Adrenal gland (tissue), 9 donors: ENCODE measurements at regions not wholly inside any gene's neighbourhood (a gene's known extent, or its start where the extent isn't known, plus 50 kb on each side); places are given as distances from the start of the nearest gene placed in this dataset.

Experiments used
- DNase-seq, 7 donors: peaks; one replicate each; pipeline ENCODE4 v3.0.0-alpha.2; 2019 to 2020
- H3K27ac ChIP-seq, 5 donors: fragments of 200-600 bp; sonication (generic) in 4 of 5; 1 replicate in 3 of 5; 2 replicates in 2 of 5; pipeline versions ENCODE4 v1.5.1 to v1.8.0; 2016 to 2020; ENCODE audit warnings: mild to moderate bottlenecking in 1 of 5
- H3K27me3 ChIP-seq: fragments of 200-600 bp; 2 replicates; pipeline ENCODE4 v1.8.0; 2021
- H3K36me3 ChIP-seq, 2 donors: fragments of 200-600 bp; replicated peaks in 1 of 2; 1 replicate in 1 of 2; 2 replicates in 1 of 2; pipeline versions ENCODE4 v1.5.1 to v1.8.0; 2018 to 2022
- H3K4me1 ChIP-seq, 2 donors: fragments of 200-600 bp; replicated peaks in 1 of 2; 1 replicate in 1 of 2; 2 replicates in 1 of 2; pipeline versions ENCODE4 v1.5.1 to v1.8.0; 2018 to 2021
- H3K4me3 ChIP-seq, 4 donors: fragments of 200-600 bp; sonication (generic) in 3 of 4; one replicate each; pipeline ENCODE4 v1.5.1; 2016 to 2018
- H3K9me3 ChIP-seq, 3 donors: fragments of 200-600 bp; sonication (generic) in 1 of 3; replicated peaks in 1 of 3; 1 replicate in 2 of 3; 2 replicates in 1 of 3; pipeline versions ENCODE4 v1.5.1 to v1.8.0; 2016 to 2021
- CTCF ChIP-seq, 6 experiments: fragments of 450-650 bp in 4 of 6; fragments of 200-600 bp in 2 of 6; sonication (generic) in 1 of 6; IDR thresholded peaks; 1 replicate in 5 of 6; 2 replicates in 1 of 6; pipeline versions ENCODE4 v1.5.1 to v1.8.0; 2016 to 2021; ENCODE audit warnings: antibody characterized with exemption in 6 of 6, mild to moderate bottlenecking in 2 of 6, moderate library complexity in 1 of 6
- POLR2A ChIP-seq, 2 donors: fragments of 450-650 bp; IDR thresholded peaks; one replicate each; pipeline ENCODE4 v1.6.1; 2017; ENCODE audit warnings: antibody characterized with exemption in 2 of 2, mild to moderate bottlenecking in 2 of 2, moderate library complexity in 1 of 2
- WGBS, 4 donors: extraction: QIAGEN DNeasy Blood & Tissue Kit in 2 of 4; methylation state at CpG; one replicate each; pipeline versions ENCODE4 v1.1.5 to v1.1.7; 2013 to 2017; 5-methylcytosine and 5-hydroxymethylcytosine counted together
- intact Hi-C, 2 donors: fragments of 100-400 bp; cut with DNase I; formaldehyde crosslinking; loops; one replicate each; pipeline versions ENCODE4 v1.14.1 to v1.15.0; 2022 to 2023
- donor health status: healthy with polysubstance abuse.
- donor health status: Bipolar disorder and iron deficiency.
- donor health status: DM: yes; HTN: yes; CAD: no.
- donor health status: DM: no; HTN: no; CAD: no.
- donor health status: DM: no; HTN: no; CAD: no.

DNA sequence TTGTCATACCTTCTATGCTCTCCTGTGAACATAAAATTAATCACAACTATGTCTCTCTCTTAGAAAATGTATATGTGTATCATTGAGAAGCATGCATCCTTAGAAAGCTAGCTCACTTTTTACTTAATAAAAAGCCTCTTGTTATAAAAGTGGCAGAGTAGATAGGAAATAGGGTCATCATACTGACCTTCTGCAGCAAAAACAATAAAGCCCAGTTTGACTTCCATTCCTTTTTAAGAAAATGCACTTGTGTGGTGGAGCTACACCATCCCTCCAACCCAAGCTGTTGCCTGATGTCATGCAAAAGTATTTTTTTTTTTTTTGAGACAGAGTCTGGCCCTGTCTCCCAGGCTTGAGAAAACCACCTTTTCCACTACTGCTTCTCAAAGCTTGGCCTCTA is 393.3 kb downstream of the LIG4 start:
- Histone ChIP-seq H3K27me3 (no peaks in the 10 kb centered on the region), H3K4me1 (no peaks in the 10 kb centered on the region), H3K36me3 (no peaks in the 10 kb centered on the region), H3K27ac (no peak overlapping the region), H3K9me3 (no peaks in the 10 kb centered on the region), H3K4me3 (no peak overlapping the region)
- intact Hi-C loops, result no loop called here
- no peak for DNase-seq
- TF ChIP-seq POLR2A (IDR thresholded peaks at IDR 0.05), result no peak
- no peak for TF ChIP-seq CTCF (IDR thresholded peaks at IDR 0.05)

GRCh38 chr13:107821492-107821891 is 393.8 kb downstream of the LIG4 start:
- Histone ChIP-seq H3K4me3 (no peak overlapping the region), H3K9me3 (no peaks in the 10 kb centered on the region), H3K36me3 (no peaks in the 10 kb centered on the region), H3K4me1 (no peaks in the 10 kb centered on the region), H3K27ac (no peak overlapping the region), H3K27me3 (no peaks in the 10 kb centered on the region)
- no peak for DNase-seq
- intact Hi-C loops, result no loop called here
- WGBS, 4 donors, result 63 to 79% (median 75%) methylated on average over 2 of the region's 2 CpGs
- TF ChIP-seq CTCF (IDR thresholded peaks at IDR 0.05) (no peak), POLR2A (IDR thresholded peaks at IDR 0.05) (no peak)

DNA sequence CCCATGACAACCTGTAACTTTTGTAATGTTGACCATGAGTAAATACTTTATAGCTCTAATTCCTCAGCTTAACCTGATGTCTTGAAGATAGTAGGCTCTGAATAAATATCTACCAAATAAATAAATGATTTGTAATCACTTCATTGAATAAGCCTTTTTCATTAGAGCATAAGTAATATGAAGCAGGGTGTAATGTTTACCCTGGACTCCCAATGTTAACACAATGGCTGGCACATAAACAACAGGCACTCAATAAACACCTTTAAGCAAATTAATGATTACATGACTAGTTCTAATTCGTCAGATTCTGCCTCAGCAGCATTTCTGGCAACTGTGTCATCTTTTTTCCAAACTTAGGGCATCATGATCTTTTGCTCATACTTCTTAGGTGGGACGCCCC is 396.3 kb downstream of the LIG4 start:
- H3K27me3 ChIP-seq, result no peaks in the 10 kb centered on the region
- no peaks in the 10 kb centered on the region for H3K9me3 ChIP-seq
- no peak for DNase-seq
- TF ChIP-seq CTCF (IDR thresholded peaks at IDR 0.05) (no peak), POLR2A (IDR thresholded peaks at IDR 0.05) (no peak)
- intact Hi-C loops, result no loop called here
- 61 to 74% (median 71%) methylated on average over 2 of the region's 2 CpGs for WGBS, 4 donors
- no peak overlapping the region for H3K27ac ChIP-seq
- H3K4me1 ChIP-seq, result no peaks in the 10 kb centered on the region
- no peaks in the 10 kb centered on the region for H3K36me3 ChIP-seq
- no peak overlapping the region for H3K4me3 ChIP-seq

DNA sequence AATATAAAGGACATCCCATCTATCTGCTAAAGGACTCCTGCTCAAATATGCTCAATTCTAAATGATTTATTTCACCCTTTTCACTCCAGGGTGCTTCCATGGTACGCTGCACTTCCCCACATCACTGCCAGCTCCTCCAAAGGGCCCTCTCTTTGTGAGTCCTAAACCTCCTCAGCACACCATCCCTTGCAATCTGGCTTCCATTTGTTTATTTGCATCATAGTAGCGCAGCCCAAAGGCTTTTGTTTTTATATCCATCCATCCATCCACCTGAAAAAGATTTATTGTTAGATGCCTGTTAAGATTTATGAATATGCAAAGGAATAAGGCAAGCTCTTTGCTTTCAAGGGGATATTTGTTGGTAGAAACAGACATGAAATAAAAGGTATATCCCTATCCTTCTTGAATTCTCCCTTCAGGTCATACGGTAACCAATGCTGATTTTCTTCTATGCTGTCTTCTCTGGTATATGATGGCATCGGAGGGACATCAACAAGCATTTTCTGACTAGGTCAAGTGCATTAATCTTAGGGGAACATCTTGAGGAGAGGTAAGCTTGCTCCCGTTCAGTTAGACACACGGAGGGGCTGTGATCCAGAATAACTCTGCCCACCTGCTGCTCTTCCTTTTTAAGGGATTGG is 397.6 kb downstream of the LIG4 start:
- Histone ChIP-seq H3K36me3 (no peaks in the 10 kb centered on the region), H3K4me3 (no peak overlapping the region), H3K4me1 (no peaks in the 10 kb centered on the region), H3K27me3 (no peaks in the 10 kb centered on the region), H3K9me3 (no peaks in the 10 kb centered on the region), H3K27ac (no peak overlapping the region)
- DNase-seq, result no peak
- 59 to 69% (median 66%) methylated on average over 6 of the region's 6 CpGs for WGBS, 4 donors
- TF ChIP-seq POLR2A (IDR thresholded peaks at IDR 0.05), result no peak
- TF ChIP-seq CTCF (IDR thresholded peaks at IDR 0.05), result no peak
- intact Hi-C loops, result no loop called here
